LNCAP (cell line): ENCODE measurements at regions not wholly inside any gene's neighbourhood (a gene's known extent, or its start where the extent isn't known, plus 50 kb on each side); places are given as distances from the start of the nearest gene placed in this dataset.

Experiments used
- TF ChIP-seq, protein P1 (sequence below): fragments of 450-650 bp; IDR thresholded peaks from 2 replicates; pipeline ENCODE4 v1.5.1; 2017; ENCODE audit warnings: mild to moderate bottlenecking

DNA sequence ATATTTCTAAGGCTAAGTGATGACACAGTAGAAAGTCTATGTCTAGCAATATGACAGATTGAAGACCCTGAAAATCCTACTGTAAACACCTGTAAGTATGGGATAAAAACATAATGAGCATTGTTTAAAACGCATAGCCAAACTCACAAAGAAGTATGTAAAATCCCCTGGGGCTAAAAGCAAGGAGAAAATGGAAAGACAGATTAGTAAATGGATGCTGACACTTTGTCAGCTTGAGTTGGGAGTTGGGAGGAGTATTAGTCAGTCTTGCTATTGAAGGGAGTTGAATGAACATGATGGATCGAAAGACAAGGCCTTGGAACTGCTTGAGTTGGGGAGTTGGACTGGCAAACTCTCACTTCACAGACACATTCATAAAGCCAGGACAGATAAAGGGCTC, 79.0 kb upstream of the PRKD1 start:
- TF ChIP-seq, protein P1, sequence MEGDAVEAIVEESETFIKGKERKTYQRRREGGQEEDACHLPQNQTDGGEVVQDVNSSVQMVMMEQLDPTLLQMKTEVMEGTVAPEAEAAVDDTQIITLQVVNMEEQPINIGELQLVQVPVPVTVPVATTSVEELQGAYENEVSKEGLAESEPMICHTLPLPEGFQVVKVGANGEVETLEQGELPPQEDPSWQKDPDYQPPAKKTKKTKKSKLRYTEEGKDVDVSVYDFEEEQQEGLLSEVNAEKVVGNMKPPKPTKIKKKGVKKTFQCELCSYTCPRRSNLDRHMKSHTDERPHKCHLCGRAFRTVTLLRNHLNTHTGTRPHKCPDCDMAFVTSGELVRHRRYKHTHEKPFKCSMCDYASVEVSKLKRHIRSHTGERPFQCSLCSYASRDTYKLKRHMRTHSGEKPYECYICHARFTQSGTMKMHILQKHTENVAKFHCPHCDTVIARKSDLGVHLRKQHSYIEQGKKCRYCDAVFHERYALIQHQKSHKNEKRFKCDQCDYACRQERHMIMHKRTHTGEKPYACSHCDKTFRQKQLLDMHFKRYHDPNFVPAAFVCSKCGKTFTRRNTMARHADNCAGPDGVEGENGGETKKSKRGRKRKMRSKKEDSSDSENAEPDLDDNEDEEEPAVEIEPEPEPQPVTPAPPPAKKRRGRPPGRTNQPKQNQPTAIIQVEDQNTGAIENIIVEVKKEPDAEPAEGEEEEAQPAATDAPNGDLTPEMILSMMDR: no peak

DNA sequence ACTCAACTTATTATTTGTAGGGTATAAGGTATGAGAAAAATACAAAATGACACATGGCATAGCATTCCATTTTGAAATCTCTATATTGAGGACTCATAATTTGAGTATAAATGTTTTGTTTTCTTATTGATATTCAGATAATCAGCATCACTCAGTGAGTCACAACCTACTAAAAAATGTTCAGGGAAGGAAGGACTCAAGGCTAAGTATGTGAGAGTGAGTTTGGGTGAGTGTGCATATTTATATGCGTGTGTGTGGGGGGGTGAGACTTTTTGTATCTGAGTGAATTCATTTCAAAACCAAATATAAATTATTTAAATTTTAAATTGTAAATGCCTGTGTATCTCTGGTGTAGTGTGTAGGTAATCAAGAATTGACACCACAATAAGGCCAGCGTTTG, 87.8 kb upstream of the PRKD1 start:
- TF ChIP-seq, protein P1: no peak

GRCh38 chr14:30016002-30016401, 88.4 kb upstream of the PRKD1 start:
- TF ChIP-seq, protein P1: no peak

DNA sequence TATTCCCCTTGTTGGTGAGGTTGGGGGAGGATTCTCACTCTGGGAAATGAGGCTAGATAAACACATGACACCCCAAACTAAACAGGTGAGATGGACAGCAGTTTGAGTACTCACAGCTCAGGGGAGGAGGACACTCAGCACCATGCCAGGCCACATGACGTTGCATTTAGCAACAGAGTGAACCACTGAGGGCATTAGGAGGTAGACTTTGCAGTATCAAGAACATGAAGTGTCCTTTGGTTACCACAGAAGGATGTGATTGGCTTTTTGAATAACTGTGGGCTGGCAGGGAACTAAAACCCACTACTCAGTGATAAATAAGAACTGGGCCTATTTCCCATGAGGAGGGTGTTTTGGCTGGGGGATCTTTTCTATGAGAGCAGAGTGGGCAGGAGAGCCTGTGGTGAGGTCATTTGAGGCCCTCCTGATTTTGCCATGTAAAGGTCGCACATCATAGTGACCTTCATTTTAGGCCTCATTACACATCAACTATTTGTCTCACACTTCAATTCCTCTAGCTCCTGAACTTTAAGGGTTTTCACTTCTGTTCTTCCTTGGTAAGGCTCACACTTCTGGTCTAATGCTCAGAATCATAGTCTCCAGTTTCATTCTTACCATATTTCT, 89.8 kb upstream of the PRKD1 start:
- TF ChIP-seq, protein P1: no peak

GRCh38 chr14:30020271-30020670, 92.6 kb upstream of the PRKD1 start:
- TF ChIP-seq, protein P1: no peak

DNA sequence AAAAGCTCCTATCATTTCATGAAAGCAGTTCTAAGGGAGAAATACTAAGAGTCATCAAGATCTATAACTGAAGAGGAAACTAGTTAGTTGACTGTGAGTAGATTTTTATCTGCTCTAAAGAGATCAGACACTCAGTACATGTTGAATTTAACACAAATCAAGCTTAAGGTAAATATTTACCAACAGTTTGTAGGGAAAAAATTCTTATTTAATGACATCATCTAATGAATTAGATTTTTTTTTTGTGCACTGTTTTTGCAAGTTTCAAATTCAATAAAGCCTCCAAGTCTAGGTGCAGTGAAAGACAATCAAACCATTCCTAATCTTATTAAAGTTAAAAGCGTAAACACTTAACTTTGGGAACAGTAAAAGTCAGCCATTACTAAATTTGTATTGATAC, 93.0 kb upstream of the PRKD1 start:
- TF ChIP-seq, protein P1: no peak

DNA sequence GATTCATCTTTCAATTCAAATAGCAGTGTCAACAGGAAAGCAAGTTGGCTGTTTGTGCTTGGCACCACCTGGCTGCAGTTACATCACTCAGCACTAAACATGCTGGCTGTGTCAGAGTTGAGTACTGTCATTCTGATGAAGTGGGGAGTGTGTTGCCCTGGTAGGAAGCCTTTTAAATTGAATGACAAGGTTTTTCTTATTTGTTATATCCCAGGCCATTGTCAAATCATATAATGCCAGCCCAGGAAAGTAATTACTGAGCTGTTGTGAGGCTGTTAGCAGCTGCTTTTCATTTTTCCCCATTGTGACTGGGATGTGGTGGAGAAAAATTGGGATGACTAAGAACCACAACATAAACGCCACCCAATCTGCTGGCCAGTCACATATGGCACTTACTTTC, 106.5 kb upstream of the PRKD1 start:
- TF ChIP-seq, protein P1: peak; percentile 27; the same call in 1 of the 2 replicates

GRCh38 chr14:30035361-30035760, 107.7 kb upstream of the PRKD1 start:
- TF ChIP-seq, protein P1: no peak
